Esophagus squamous epithelium (tissue), 5 donors: ENCODE measurements at regions not wholly inside any gene's neighbourhood (a gene's known extent, or its start where the extent isn't known, plus 50 kb on each side); places are given as distances from the start of the nearest gene placed in this dataset.

Experiments used
- DNase-seq: peaks from one replicate; lab custom pipeline; 2025; lab: John Stamatoyannopoulos, UW
- H3K27ac ChIP-seq, 4 donors: fragments of 200-600 bp; sonication (generic); one replicate each; pipeline ENCODE4 v1.5.1; 2016 to 2019; ENCODE audit warnings: mild to moderate bottlenecking in 1 of 4
- H3K27me3 ChIP-seq, 4 donors: fragments of 200-600 bp; sonication (generic); 1 replicate in 3 of 4; 2 replicates in 1 of 4; pipeline versions ENCODE4 v1.5.1 to v1.6.0; 2017 to 2021; ENCODE audit warnings: antibody characterized with exemption in 1 of 4
- H3K36me3 ChIP-seq, 3 donors: fragments of 200-600 bp; sonication (generic); one replicate each; pipeline ENCODE4 v1.5.1; 2016 to 2019
- H3K4me1 ChIP-seq, 3 donors: fragments of 200-600 bp; sonication (generic); one replicate each; pipeline ENCODE4 v1.5.1; 2017 to 2019
- H3K4me3 ChIP-seq, 4 donors: fragments of 200-600 bp; sonication (generic); 1 replicate in 3 of 4; 2 replicates in 1 of 4; pipeline ENCODE4 v1.5.1; 2016 to 2019; ENCODE audit warnings: mild to moderate bottlenecking in 2 of 4, moderate library complexity in 1 of 4
- H3K9me3 ChIP-seq, 3 donors: fragments of 200-600 bp; sonication (generic); one replicate each; pipeline ENCODE4 v1.5.1; 2016 to 2019
- CTCF ChIP-seq, 6 experiments: fragments of 450-650 bp in 4 of 6; fragments of 200-600 bp in 2 of 6; sonication (generic) in 2 of 6; IDR thresholded peaks; one replicate each; pipeline ENCODE4 v1.5.1; 2016 to 2019; ENCODE audit warnings: antibody characterized with exemption in 6 of 6, mild to moderate bottlenecking in 4 of 6, moderate library complexity in 4 of 6
- POLR2A ChIP-seq, 4 donors: fragments of 450-650 bp; IDR thresholded peaks; one replicate each; pipeline ENCODE4 v1.6.1; 2017; ENCODE audit warnings: antibody characterized with exemption in 4 of 4, mild to moderate bottlenecking in 4 of 4, moderate library complexity in 3 of 4
- WGBS, 2 donors: methylation state at CpG; one replicate each; pipeline ENCODE4 v1.1.5; 2018; 5-methylcytosine and 5-hydroxymethylcytosine counted together
- intact Hi-C: fragments of 100-400 bp; cut with DNase I; formaldehyde crosslinking; loops from one replicate; pipeline ENCODE4 v1.15.0; 2022
- donor health status: DM: yes; HTN: yes; CAD: no.

GRCh38 chr4:34921391-34921790 lies 1322.9 kb downstream of the ARAP2 start:
- H3K9me3 ChIP-seq, result no peaks in the 10 kb centered on the region
- TF ChIP-seq CTCF (IDR thresholded peaks at IDR 0.05), result no peak
- no peak for DNase-seq
- no peaks in the 10 kb centered on the region for H3K4me1 ChIP-seq
- 57 to 58% methylated on average over 3 of the region's 3 CpGs for WGBS, 2 donors
- no peaks in the 10 kb centered on the region for H3K36me3 ChIP-seq
- intact Hi-C loops, result no loop called here
- no peak overlapping the region for H3K4me3 ChIP-seq
- H3K27ac ChIP-seq, result no peak overlapping the region
- H3K27me3 ChIP-seq, result no peaks in the 10 kb centered on the region

DNA sequence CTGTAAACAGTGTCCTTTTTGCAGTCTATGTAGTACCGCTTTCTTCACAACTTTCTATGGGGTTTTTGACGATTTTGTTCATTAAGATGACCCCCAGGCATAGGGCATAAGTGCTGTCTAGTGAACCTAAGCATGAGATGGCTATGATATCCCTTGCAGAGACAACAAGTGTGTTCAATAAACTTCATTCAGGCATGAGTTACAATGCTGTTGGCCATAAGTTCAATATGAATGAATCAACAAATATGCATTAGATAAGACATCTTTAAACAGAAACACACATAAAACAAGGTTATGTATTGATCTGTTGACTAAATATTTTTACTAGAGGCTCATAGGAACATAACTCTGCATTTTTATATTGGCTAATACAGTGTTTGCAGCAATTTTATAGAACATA lies 1322.0 kb downstream of the ARAP2 start:
- no peak for TF ChIP-seq CTCF (IDR thresholded peaks at IDR 0.05)
- TF ChIP-seq POLR2A (IDR thresholded peaks at IDR 0.05), result no peak
- 85 to 89% methylated on average over 2 of the region's 2 CpGs for WGBS, 2 donors
- no peak for DNase-seq
- Histone ChIP-seq H3K9me3 (no peaks in the 10 kb centered on the region), H3K27ac (no peak overlapping the region), H3K4me3 (no peak overlapping the region), H3K27me3 (no peaks in the 10 kb centered on the region), H3K36me3 (no peaks in the 10 kb centered on the region), H3K4me1 (no peaks in the 10 kb centered on the region)
- intact Hi-C loops, result no loop called here

DNA sequence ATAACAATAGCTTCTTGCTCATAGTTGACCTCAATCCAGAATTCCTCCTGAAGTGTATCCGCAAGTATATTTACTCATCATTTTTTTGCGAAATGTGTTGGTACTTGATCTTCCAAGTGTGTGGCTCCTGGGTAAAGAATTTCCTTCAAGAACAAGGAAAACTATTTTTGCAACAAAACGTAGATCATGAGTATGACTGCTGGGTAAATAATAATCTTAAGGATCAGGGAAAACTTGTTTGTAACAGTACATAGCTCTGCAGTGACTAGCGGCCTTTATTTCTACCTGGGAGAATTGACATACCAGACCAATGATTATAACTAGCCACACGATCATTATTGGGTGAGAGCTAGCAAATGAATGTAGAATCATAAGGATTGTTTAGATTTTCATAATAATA lies 1311.7 kb downstream of the ARAP2 start:
- H3K27me3 ChIP-seq, result no peaks in the 10 kb centered on the region
- no peak overlapping the region for H3K27ac ChIP-seq
- TF ChIP-seq POLR2A (IDR thresholded peaks at IDR 0.05) (no peak), CTCF (IDR thresholded peaks at IDR 0.05) (no peak)
- no peaks in the 10 kb centered on the region for H3K4me1 ChIP-seq
- H3K36me3 ChIP-seq, result no peaks in the 10 kb centered on the region
- intact Hi-C loops, result no loop called here
- DNase-seq, result no peak
- no peak overlapping the region for H3K4me3 ChIP-seq
- WGBS, 2 donors, result 30 to 39% methylated on average over 5 of the region's 5 CpGs
- no peaks in the 10 kb centered on the region for H3K9me3 ChIP-seq

- DNase-seq, result no peak
- Histone ChIP-seq H3K4me1 (no peaks in the 10 kb centered on the region), H3K9me3 (no peaks in the 10 kb centered on the region), H3K4me3 (no peak overlapping the region), H3K27me3 (no peaks in the 10 kb centered on the region), H3K36me3 (no peaks in the 10 kb centered on the region), H3K27ac (no peak overlapping the region)
- 40 to 43% methylated on average over 1 of the region's 1 CpG for WGBS, 2 donors
- TF ChIP-seq POLR2A (IDR thresholded peaks at IDR 0.05), result no peak
- TF ChIP-seq CTCF (IDR thresholded peaks at IDR 0.05), result no peak
- intact Hi-C loops, result no loop called here
These were observed 1308.6 kb downstream of the ARAP2 start for GRCh38 chr4:34935739-34936138.

DNA sequence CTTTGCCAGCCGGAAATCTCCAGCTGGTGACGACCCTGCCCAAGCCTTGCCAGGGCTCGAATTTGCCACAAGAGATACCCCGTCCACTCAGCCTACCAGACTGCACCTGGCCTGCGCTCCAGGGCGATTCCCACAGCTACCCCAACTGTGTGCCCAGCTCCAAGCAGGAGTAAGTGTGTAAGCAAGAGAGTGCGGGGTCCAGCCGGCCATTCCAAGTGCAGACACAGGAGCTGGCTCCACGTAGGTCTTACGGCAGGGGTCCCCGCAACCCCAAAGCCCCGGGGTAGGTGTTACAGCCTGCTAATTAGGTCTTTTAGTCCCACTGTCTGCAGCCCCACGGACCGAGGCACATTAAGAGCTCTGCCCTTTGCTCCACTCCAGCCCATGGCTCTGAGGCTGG lies 1305.2 kb downstream of the ARAP2 start:
- no peak for DNase-seq
- 63 to 67% methylated on average over 4 to 6 of the region's 14 CpGs for WGBS, 2 donors

More for the DNA sequence above, 1305.2 kb downstream of the ARAP2 start:
- TF ChIP-seq POLR2A (IDR thresholded peaks at IDR 0.05) (no peak), CTCF (IDR thresholded peaks at IDR 0.05) (no peak)
- intact Hi-C loops, result no loop called here
- H3K9me3 ChIP-seq, result no peaks in the 10 kb centered on the region
- no peaks in the 10 kb centered on the region for H3K27me3 ChIP-seq
- no peak overlapping the region for H3K27ac ChIP-seq
- H3K4me3 ChIP-seq, result no peak overlapping the region
- no peaks in the 10 kb centered on the region for H3K4me1 ChIP-seq
- no peaks in the 10 kb centered on the region for H3K36me3 ChIP-seq
